GM19035 (cell line): ENCODE measurements at regions not wholly inside any gene's neighbourhood (a gene's known extent, or its start where the extent isn't known, plus 50 kb on each side); places are given as distances from the start of the nearest gene placed in this dataset.

ENCODE experiments used
- ATAC-seq: cut with Tn5 transposase; IDR thresholded peaks from one replicate; pipeline ENCODE4 v1.9.1; 2021; ENCODE audit not compliant: unreplicated experiment

DNA sequence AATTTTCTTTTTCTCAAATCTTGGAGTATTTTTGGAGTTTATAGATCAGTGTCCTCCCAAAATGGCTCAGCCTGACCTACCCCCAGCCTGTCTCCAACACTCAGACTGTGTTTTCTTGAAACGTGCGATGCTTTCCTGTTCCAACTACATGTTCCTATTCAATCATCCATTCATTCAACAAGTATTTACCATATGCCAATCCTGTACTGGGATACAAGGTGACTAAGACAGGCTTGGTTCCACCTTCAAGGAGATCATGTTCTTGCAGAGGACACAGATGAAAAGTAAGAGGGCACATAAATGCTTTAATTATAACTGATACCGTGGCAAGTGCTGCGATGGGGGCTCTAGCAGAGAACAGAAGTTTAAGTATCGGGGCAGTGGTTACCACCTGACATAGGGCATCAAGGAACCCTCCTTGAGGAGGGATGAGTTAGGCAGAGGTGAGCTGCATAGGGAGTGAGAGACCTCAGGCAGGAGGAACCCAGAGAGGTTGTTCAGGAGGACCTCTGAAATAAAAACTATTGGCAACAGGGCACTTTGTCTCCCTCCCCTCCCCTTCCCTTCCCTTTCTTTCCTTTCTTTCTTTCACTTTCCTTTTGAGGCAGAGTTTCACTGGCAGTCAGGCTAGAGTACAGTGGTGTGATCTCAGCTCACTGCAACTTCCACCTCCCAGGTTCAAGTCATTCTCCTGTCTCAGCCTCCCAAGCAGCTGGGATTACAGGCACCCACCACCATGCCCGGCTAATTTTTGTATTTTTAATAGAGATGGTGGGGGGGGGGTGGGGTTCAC lies 469.0 kb downstream of the EPHA4 start:
- peak; percentile 54 for ATAC-seq

DNA sequence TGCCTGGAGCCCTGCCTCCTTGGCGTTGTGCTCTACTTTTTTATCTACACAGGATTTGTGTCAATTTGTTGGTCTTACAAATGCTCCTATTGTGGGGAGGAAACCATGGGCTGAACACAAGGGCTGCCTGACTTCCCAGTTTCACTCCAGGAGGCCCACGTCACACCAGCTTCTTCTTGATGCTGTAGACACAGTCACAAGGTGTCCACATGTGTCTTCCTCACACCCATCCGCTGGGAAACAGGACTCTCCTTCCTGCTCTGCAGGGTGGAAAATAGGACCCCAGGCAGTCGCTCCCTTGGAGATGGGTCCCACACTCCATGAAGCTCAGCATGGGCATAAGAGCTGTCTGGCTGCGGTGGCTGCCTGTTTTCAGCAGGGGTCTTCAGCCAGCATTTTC lies 468.2 kb downstream of the EPHA4 start:
- no peak for ATAC-seq

GRCh38 chr2:221104361-221104811 lies 467.7 kb downstream of the EPHA4 start:
- no peak for ATAC-seq

GRCh38 chr2:221106241-221106640 lies 465.9 kb downstream of the EPHA4 start:
- no peak for ATAC-seq

DNA sequence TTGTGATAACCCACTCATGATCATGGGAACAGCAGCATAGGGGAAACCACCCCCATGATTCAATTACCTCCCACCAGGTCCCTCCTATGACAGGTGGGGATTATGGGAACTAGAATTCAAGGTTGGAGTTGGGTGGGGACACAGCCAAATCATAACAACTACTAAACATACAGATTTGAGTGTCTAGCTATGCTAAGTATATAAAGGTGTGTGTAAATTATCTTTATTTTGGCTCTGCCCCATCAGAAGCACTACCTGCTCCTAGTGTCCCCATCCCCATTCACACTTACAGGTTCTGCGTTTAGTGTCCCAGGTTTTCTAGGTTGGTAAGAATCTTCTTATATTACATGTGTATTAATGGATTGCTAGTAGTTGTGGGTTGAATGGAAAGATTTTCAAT lies 464.7 kb downstream of the EPHA4 start:
- ATAC-seq: no peak

DNA sequence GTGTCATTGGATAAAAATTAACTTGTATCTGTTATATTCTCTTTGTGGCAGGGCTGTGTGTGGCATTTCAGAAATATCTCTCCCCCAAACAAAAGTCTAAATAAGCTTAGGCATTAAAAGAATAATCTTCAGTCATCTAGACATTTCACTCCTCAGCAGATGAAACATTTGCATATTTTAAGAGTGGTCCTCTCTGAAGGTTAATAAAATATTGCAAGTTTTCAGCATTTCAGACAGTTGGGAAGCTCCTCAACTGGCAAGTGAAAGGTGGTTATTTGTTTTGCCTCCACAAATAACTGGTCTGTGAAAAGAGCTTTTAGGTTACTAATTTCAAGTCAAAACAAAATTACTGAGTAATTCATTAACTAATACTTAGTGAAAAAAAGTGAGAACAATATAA lies 462.6 kb downstream of the EPHA4 start:
- ATAC-seq: no peak

- no peak for ATAC-seq
Observed at GRCh38 chr2:221111739-221112138, 460.4 kb downstream of the EPHA4 start.

DNA sequence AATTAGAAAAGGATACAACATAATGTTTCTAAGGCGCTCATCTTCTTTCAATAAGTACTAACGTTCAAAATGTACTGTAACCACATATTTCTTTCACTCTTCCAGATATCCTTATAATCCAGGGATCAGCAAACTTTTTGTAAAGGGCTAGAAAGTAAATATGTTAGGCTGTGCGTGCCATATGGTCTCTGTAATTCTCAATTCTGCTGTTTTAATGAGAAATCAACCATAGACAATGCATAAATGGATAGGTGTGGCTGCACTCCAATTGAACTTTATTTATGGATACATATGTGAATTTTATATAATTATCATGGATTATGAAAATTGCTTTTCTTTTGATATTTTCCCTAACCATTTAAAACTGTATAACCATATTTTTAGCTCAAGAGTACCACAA lies 459.4 kb downstream of the EPHA4 start:
- ATAC-seq: no peak

DNA sequence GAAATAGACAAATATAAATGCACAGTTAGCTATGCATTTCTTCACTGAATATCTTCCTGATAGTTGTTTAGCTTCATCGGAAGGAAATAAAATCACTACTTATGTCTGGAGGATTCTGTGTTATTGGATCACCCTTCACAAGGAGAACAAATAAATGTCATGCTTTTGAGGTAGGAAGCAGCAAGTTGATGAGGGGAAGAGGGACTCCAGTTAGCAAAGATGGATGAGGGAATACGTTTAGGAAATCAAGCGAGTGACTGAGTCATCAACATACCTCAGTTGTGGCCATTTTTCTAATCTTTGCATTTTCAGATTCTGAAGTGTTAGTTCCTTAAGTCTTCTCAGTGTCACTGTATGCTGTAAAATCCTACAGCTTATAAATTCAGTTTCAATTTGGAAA lies 456.2 kb downstream of the EPHA4 start:
- no peak for ATAC-seq

DNA sequence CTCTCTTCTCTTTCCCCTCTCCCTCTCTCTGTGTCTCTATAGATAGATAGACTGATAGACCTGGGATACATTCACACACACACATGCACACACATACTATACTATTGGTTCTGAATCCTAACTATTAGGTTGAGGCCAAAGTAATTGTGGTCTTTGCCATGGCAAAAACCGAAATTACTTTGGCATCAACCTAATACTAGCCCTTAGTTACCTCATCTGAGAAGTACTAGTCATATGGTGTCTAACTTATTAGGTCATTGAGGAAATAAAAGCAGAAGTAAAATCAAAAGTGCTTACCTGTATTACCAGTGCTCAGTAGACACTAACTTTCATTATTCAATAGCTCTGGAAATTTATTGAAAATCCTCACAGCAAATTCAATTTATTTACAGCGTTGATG lies 451.5 kb downstream of the EPHA4 start:
- no peak for ATAC-seq

DNA sequence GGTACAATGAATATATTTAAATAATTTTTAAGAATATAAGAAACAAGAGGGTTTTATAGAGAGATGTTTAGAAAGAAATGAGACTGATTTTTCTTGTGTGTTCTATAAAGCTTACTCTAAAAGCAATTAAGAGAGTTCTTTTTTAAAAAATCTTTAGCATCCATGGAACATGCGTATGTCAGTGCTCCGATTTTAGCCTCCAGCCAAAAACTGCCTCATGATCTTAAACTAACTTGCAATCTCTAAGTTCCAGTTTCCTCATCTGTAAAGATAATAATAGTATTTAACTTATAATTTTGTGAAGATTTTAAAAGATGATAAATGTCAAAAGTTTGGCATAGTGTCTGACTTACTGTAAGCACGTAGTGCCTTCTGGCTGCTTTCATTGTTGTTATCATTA lies 448.7 kb downstream of the EPHA4 start:
- ATAC-seq: no peak

DNA sequence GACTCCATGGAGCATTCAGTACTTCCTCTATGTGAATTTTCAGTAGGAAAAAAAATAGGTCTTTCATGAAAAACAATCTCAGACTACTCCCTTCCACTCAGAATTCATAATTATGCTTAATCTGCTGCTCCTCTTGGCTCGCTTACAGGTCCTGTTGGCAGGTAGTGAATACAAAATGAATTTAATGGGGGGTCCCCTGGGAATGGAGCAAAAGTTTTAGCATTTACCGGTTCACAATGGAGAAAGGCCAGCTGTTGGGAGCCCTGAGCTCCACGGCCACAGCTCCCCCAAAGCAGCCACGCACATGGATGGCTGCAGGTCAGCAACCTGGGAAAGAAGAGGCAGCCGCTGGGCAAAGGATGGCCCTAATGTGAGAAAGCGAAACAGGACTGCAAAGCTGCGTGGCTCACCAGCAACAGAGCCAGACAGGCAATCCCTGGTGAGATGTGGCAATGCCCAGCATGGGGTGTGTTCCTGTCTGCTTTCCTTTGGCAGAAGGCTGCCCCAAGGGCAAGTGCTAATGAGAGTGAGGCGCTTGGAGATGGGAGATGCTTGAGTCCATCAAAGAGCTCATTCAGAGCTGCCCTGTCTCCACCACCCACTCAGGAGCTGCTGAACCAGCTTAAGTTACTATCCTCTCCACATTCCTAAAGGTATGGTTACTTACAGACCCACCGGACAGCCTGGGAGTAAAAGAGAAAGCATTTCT lies 447.4 kb downstream of the EPHA4 start:
- ATAC-seq: no peak

DNA sequence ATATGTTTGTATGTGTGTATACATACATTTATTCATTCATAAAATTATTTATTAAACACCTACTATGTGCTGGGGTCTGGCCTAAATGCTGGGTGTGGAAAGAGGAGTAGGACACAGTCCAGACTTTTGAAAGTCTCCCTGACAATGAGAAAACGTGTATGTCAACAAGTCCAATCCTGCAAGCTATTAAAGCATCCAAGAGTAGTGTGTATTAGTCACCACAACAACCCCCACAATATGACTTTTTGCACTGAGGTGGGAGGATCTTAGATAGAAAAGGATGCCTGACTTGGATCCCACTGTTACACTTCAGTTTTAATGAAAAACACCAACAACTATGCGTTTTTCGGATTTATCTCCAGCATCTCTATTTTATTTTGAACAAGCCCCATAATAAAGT lies 446.4 kb downstream of the EPHA4 start:
- no peak for ATAC-seq

- ATAC-seq: no peak
Observed at GRCh38 chr2:221129657-221130056, 442.4 kb downstream of the EPHA4 start.

DNA sequence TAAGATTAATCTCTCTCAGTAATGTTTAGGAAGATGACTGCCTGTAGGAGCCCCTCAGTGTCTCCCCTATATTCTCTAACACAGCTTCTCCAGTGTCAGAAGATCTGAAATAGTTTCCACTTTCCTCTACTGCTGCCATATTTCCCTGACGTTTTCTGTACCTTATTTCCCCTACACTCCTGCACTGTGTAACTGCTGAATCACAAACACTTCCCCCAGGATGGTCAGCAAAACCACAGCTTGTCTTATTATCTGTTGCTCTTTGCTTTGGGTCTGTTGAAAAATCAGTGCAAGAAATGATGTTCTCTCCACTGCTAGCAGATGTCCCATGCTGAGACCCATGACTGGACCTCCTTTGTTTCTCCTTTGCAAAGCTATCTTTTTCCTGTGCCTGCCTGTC lies 441.7 kb downstream of the EPHA4 start:
- no peak for ATAC-seq

DNA sequence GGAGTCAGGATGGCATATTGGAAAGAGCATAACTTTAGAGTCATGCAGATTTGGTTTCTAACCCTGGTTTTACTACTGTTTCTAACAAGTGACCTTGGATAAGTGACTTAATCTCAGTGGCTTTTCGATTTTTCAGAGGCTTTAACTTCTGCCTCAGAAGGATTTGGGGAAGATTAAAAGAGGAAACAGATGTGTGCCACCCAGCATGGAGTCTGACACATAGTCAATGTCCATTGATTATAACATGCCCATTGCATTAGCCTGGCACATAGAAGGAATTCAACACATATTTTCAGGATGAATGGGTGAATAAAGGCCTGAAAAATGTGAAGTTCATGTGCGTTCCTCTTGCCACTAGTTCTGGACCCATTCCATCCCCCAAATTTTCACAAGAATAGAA lies 438.2 kb downstream of the EPHA4 start:
- ATAC-seq: no peak

DNA sequence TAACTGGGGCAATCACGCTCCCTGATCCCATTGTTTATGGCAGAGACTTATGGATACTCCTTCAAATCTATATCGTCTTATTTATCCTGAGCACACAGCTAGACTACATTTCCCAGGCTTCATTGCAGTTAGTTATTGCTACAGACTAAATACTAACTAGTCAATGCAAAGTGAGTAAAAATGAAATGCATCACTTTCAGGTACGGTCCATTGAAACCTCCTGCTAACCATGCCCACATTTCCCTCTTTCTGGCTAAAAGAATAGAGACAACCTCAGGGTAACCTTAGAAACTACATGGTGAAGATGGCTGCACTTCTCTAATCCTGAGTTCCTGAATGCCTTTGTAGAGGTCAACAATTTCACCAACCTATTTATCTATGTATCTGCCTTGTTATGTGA lies 437.4 kb downstream of the EPHA4 start:
- ATAC-seq: no peak

GRCh38 chr2:221135699-221136098 lies 436.4 kb downstream of the EPHA4 start:
- no peak for ATAC-seq

GRCh38 chr2:221137385-221137784 lies 434.7 kb downstream of the EPHA4 start:
- no peak for ATAC-seq

DNA sequence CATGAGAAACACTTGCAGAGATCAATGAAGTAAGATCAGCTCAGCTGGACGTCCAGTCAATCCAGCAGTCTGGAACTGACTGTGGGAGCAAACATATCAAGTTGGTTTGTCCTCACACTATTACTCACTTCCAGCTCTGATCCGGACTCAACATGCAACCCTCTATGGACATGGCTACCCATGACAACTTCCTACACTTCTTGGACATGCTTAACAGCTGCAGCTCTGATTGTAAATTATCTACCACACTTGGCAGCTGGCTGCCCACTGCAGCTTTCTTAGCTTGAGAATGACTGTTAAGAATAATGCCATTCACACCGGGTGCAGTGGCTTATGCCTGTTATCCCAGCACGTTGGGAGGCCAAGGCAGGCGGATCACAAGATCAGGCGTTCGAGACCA lies 429.8 kb downstream of the EPHA4 start:
- ATAC-seq: no peak

DNA sequence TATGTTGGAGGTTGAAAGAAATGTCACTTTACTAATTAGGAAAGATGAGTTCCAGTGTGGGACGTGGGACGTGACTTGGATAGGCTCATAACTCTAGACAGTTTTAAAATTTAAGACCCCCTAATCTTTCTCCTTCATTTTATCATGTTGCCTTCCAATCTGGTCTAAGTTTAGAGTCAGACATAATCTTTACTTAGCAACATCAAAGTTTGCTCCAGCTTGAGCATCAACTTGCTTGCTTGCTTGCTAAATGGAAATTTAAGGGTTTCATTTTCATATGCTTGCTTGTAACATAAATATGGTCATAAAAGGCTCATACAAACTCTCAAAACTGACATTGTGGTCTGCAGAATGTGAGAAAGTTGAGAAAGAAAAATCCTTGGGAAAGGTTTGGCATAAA lies 428.9 kb downstream of the EPHA4 start:
- no peak for ATAC-seq

- ATAC-seq: no peak
Observed at GRCh38 chr2:221144909-221145308, 427.2 kb downstream of the EPHA4 start.

DNA sequence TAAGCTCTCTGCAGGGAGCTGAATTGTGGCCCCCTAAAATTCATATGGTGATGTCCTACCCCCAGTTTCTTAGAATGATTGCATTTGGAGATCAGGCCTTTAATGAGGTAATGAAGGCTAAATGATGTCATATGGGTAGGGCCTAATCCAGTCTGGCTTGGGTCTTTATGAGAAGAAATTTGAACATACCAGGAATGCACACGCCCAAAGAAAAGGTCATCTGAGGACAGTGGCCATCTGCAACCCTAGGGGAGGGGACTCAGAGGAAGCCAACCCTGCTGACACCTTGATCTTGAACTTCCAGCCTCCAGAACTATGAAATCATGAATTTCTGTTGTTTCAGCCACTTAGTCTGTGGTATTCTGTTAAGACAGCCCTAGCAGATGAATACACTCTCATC lies 426.7 kb downstream of the EPHA4 start:
- no peak for ATAC-seq
